Smooth muscle cell (in vitro differentiated cells): ENCODE measurements at regions not wholly inside any gene's neighbourhood (a gene's known extent, or its start where the extent isn't known, plus 50 kb on each side); places are given as distances from the start of the nearest gene placed in this dataset.

Experiments
- DNase-seq: peaks from one replicate; lab custom pipeline; 2025; ENCODE audit not compliant: unreplicated experiment; lab: John Stamatoyannopoulos, UW
- H2AFZ ChIP-seq: fragments of 200-600 bp; sonication (generic); 2 replicates; pipeline ENCODE4 v1.6.0; 2016; ENCODE audit warnings: antibody characterized with exemption, low read depth, mild to moderate bottlenecking
- H3F3A ChIP-seq: fragments of 200-600 bp; sonication (generic); 2 replicates; pipeline ENCODE4 v1.6.0; 2017; ENCODE audit warnings: antibody characterized with exemption, low read depth
- H3K27ac ChIP-seq: fragments of 200-600 bp; sonication (generic); 2 replicates; pipeline ENCODE4 v1.5.1; 2016; ENCODE audit warnings: low read depth, mild to moderate bottlenecking
- H3K27me3 ChIP-seq: fragments of 200-600 bp; sonication (generic); 2 replicates; pipeline ENCODE4 v1.6.1; 2016; ENCODE audit warnings: low read depth, mild to moderate bottlenecking
- H3K36me3 ChIP-seq: fragments of 200-600 bp; sonication (generic); 2 replicates; pipeline ENCODE4 v1.5.1; 2016; ENCODE audit warnings: low read depth
- H3K4me1 ChIP-seq: fragments of 200-600 bp; sonication (generic); 2 replicates; pipeline ENCODE4 v1.5.1; 2016; ENCODE audit warnings: low read depth
- H3K4me2 ChIP-seq: fragments of 200-600 bp; sonication (generic); 2 replicates; pipeline ENCODE4 v1.6.0; 2016; ENCODE audit warnings: mild to moderate bottlenecking
- H3K4me3 ChIP-seq: fragments of 200-600 bp; sonication (generic); 2 replicates; pipeline ENCODE4 v1.5.1; 2016; ENCODE audit warnings: mild to moderate bottlenecking
- H3K79me2 ChIP-seq: fragments of 200-600 bp; sonication (generic); 2 replicates; pipeline ENCODE4 v1.6.0; 2016; ENCODE audit warnings: low read depth, mild to moderate bottlenecking
- H3K9ac ChIP-seq: fragments of 200-600 bp; sonication (generic); 2 replicates; pipeline ENCODE4 v1.6.0; 2016; ENCODE audit warnings: low read depth
- H3K9me3 ChIP-seq: fragments of 200-600 bp; sonication (generic); replicated peaks from 2 replicates; pipeline ENCODE4 v1.5.1; 2016; ENCODE audit warnings: low read depth
- H4K20me1 ChIP-seq: fragments of 200-600 bp; sonication (generic); 2 replicates; pipeline ENCODE4 v1.6.0; 2016; ENCODE audit warnings: low read depth
- CTCF ChIP-seq: fragments of 200-600 bp; sonication (generic); IDR thresholded peaks from 2 replicates; pipeline ENCODE4 v1.5.1; 2017; ENCODE audit warnings: borderline replicate concordance, mild to moderate bottlenecking, antibody characterized with exemption; ENCODE audit not compliant: insufficient read depth, poor library complexity, severe bottlenecking
- WGBS: methylation state at CpG from one replicate; pipeline ENCODE4 v1.1.7; 2016; ENCODE audit warnings: low lambda C conversion rate; 5-methylcytosine and 5-hydroxymethylcytosine counted together

DNA sequence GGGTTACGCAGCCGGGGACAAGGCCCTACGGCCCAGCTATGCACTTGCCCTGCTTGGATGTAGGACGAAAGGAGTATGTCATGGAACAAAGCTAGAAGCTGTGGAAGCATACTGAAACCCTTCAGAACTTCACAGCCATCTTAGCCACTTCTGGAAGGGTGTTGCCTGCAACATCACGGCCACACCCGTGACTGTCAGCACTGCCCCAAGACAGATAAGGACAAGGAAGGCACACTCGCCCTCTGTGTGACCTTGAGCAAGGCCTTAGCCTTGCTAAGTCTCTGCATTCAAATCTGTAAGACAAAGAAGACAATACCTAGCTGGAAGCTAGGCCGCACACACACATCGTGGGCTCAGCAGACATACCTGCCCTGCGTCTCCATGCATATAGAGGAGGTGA lies 352.5 kb upstream of the MGMT start:
- Histone ChIP-seq H3K27me3 (no peaks in the 10 kb centered on the region), H2AFZ (no peak overlapping the region), H3K9me3 (no peaks in the 10 kb centered on the region), H3K27ac (no peak overlapping the region), H4K20me1 (no peaks in the 10 kb centered on the region), H3K36me3 (no peaks in the 10 kb centered on the region), H3K4me2 (no peak overlapping the region), H3K9ac (no peak overlapping the region), H3F3A (no peaks in the 10 kb centered on the region), H3K4me1 (no peaks in the 10 kb centered on the region), H3K79me2 (no peaks in the 10 kb centered on the region), H3K4me3 (no peak overlapping the region)
- WGBS, result 85% methylated on average over 10 of the region's 10 CpGs
- TF ChIP-seq CTCF, result no peak
- DNase-seq, result no peak

DNA sequence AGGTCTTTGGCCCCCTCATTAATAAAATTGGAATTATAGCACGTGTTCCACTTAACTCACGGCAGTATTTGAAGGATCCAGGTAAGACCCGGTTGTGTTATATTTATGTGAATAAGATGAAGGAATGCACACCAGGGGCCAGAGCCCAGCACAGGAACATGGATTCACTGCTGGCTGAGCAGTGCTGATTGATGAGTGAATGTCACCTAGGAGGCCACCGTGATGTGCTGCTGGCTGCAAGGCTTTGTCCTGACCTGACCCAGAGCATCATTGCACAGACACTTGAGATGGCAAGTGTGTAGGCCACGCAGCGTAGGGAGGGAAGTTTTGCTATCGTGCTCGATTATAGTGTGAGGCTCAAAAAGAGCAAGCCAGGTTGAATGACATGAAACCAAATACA lies 350.7 kb upstream of the MGMT start:
- Histone ChIP-seq H3K4me1 (peaks cover under 1% of the 10 kb centered on the region), H2AFZ (no peak overlapping the region), H3K4me3 (no peak overlapping the region), H3K4me2 (no peak overlapping the region), H3F3A (no peaks in the 10 kb centered on the region), H3K9ac (no peak overlapping the region), H3K9me3 (no peaks in the 10 kb centered on the region), H3K36me3 (no peaks in the 10 kb centered on the region), H3K79me2 (no peaks in the 10 kb centered on the region), H3K27me3 (no peaks in the 10 kb centered on the region), H3K27ac (no peak overlapping the region), H4K20me1 (no peaks in the 10 kb centered on the region)
- no peak for DNase-seq
- WGBS, result 91% methylated on average over 8 of the region's 8 CpGs
- TF ChIP-seq CTCF, result no peak

DNA sequence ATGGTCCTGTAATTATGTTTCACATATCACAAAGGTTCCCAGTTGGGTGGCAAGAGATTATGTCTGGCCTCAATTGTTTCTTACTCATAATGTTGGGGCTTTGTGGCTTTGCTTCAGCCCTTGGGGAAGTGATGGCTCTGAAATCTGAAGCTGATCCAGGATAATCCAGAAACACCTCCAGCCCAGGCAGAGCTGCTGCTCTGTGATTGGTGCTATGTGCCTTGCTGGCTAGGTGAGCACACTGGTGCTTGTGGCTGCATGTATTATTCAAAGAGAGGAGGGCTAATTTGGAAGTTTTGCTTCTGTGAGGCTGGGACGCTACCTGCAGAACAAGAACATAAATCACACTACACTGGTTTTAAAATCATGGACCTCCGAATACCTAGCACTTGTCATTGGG lies 346.6 kb upstream of the MGMT start:
- Histone ChIP-seq H3K9me3 (no peaks in the 10 kb centered on the region), H3K9ac (no peak overlapping the region), H4K20me1 (no peaks in the 10 kb centered on the region), H3K27ac (no peak overlapping the region), H3F3A (no peaks in the 10 kb centered on the region), H2AFZ (no peak overlapping the region), H3K4me1 (peaks cover 10% of the 10 kb centered on the region), H3K79me2 (no peaks in the 10 kb centered on the region), H3K27me3 (no peaks in the 10 kb centered on the region), H3K36me3 (no peaks in the 10 kb centered on the region), H3K4me3 (no peak overlapping the region), H3K4me2 (no peak overlapping the region)
- WGBS, result 41% methylated on average over 2 of the region's 2 CpGs
- DNase-seq, result no peak
- TF ChIP-seq CTCF, result no peak

GRCh38 chr10:129122846-129123245 lies 344.2 kb upstream of the MGMT start:
- Histone ChIP-seq H3K79me2 (no peaks in the 10 kb centered on the region), H2AFZ (no peak overlapping the region), H3K9ac (no peak overlapping the region), H3K4me3 (no peak overlapping the region), H3F3A (no peaks in the 10 kb centered on the region), H3K4me1 (peaks cover 10% of the 10 kb centered on the region), H4K20me1 (no peaks in the 10 kb centered on the region), H3K27me3 (no peaks in the 10 kb centered on the region), H3K36me3 (no peaks in the 10 kb centered on the region), H3K27ac (no peak overlapping the region), H3K4me2 (no peak overlapping the region), H3K9me3 (no peaks in the 10 kb centered on the region)
- no peak for TF ChIP-seq CTCF
- no peak for DNase-seq
- 95% methylated on average over 3 of the region's 3 CpGs for WGBS
